Lung microvascular endothelial cell (primary cell): ENCODE measurements at regions not wholly inside any gene's neighbourhood (a gene's known extent, or its start where the extent isn't known, plus 50 kb on each side); places are given as distances from the start of the nearest gene placed in this dataset.

Experiments
- DNase-seq, 2 donors: peaks; one replicate each; pipeline versions ENCODE4 v3.0.0 to v3.0.0-alpha.2; 2010; ENCODE audit warnings: low read depth in 2 of 2

- DNase-seq = peak; percentile 40 to 66
Observed at GRCh38 chr18:6521803-6522418, 107.2 kb upstream of the L3MBTL4 start.

GRCh38 chr18:6525604-6526003 is 110.9 kb upstream of the L3MBTL4 start:
- no peak for DNase-seq

- no peak for DNase-seq
Observed at GRCh38 chr18:6537475-6537874, 122.8 kb upstream of the L3MBTL4 start.

- peak in 1 of 2 donors; percentile 6 for DNase-seq
Observed at GRCh38 chr18:6541131-6541679, 126.5 kb upstream of the L3MBTL4 start.

- no peak for DNase-seq
Observed at GRCh38 chr18:6542296-6542695, 127.6 kb upstream of the L3MBTL4 start.

GRCh38 chr18:6543330-6543908 is 128.7 kb upstream of the L3MBTL4 start:
- DNase-seq = peak; percentile 21 to 60

- DNase-seq = no peak
Observed at GRCh38 chr18:6546229-6546628, 131.5 kb upstream of the L3MBTL4 start.

- DNase-seq = no peak
Observed at GRCh38 chr18:6547476-6547875, 132.8 kb upstream of the L3MBTL4 start.

- DNase-seq = no peak
Observed at GRCh38 chr18:6553234-6553900, 138.7 kb upstream of the L3MBTL4 start.

GRCh38 chr18:6557057-6557769 is 142.5 kb upstream of the L3MBTL4 start:
- no peak for DNase-seq

- DNase-seq = no peak
Observed at GRCh38 chr18:6557770-6558248, 143.1 kb upstream of the L3MBTL4 start.

- peak in 1 of 2 donors; percentile 13 for DNase-seq
Observed at GRCh38 chr18:6558446-6559156, 143.9 kb upstream of the L3MBTL4 start.

GRCh38 chr18:6559296-6559695 is 144.6 kb upstream of the L3MBTL4 start:
- peak in 1 of 2 donors; percentile 14 for DNase-seq

GRCh38 chr18:6561016-6561415 is 146.3 kb upstream of the L3MBTL4 start:
- no peak for DNase-seq

- DNase-seq = no peak
Observed at GRCh38 chr18:6561420-6561861, 146.7 kb upstream of the L3MBTL4 start.

- DNase-seq = no peak
Observed at GRCh38 chr18:6561862-6562291, 147.2 kb upstream of the L3MBTL4 start.

GRCh38 chr18:6563896-6564295 is 149.2 kb upstream of the L3MBTL4 start:
- no peak for DNase-seq

- no peak for DNase-seq
Observed at GRCh38 chr18:6564950-6565814, 150.5 kb upstream of the L3MBTL4 start.

GRCh38 chr18:6565815-6566081 is 151.0 kb upstream of the L3MBTL4 start:
- DNase-seq = no peak

- DNase-seq = no peak
Observed at GRCh38 chr18:6566338-6566911, 151.7 kb upstream of the L3MBTL4 start.
